Memory B cell (primary cell): ENCODE measurements at regions not wholly inside any gene's neighbourhood (a gene's known extent, or its start where the extent isn't known, plus 50 kb on each side); places are given as distances from the start of the nearest gene placed in this dataset.

Source experiments
- ATAC-seq: fragments of 150-1000 bp; cut with Tn5 transposase; 2 replicates; pipeline ENCODE4 v1.10.0; 2021; ENCODE audit warnings: low read depth, mild to moderate bottlenecking, moderate library complexity
- DNase-seq, 2 donors: peaks; one replicate each; pipeline ENCODE4 v3.0.0; 2022; ENCODE audit warnings: low spot score in 2 of 2
- H3K27ac Mint-ChIP-seq: one replicate; pipeline ENCODE4 v1.8.0; 2022; ENCODE audit warnings: mild to moderate bottlenecking, moderate library complexity, mixed read lengths
- H3K27me3 Mint-ChIP-seq: one replicate; pipeline ENCODE4 v1.8.0; 2022; ENCODE audit warnings: mixed read lengths
- H3K36me3 Mint-ChIP-seq: one replicate; pipeline ENCODE4 v1.8.0; 2022; ENCODE audit warnings: mild to moderate bottlenecking, mixed read lengths
- H3K4me1 Mint-ChIP-seq: one replicate; pipeline ENCODE4 v1.8.0; 2022; ENCODE audit warnings: mixed read lengths
- H3K4me3 Mint-ChIP-seq: one replicate; pipeline ENCODE4 v1.8.0; 2022; ENCODE audit warnings: mild to moderate bottlenecking, moderate library complexity, mixed read lengths
- H3K9me3 Mint-ChIP-seq: one replicate; pipeline ENCODE4 v1.8.0; 2022; ENCODE audit warnings: mixed read lengths

GRCh38 chr10:123485341-123485960, 180.7 kb upstream of the GPR26 start:
- no peak overlapping the region for H3K4me3 Mint-ChIP-seq
- no peaks in the 10 kb centered on the region for H3K9me3 Mint-ChIP-seq
- ATAC-seq (no peak), DNase-seq (no peak)
- peaks cover 6% of the 10 kb centered on the region for H3K27me3 Mint-ChIP-seq
- H3K4me1 Mint-ChIP-seq, result peaks cover 2% of the 10 kb centered on the region
- no peak overlapping the region for H3K27ac Mint-ChIP-seq
- no peaks in the 10 kb centered on the region for H3K36me3 Mint-ChIP-seq

- Mint-ChIP-seq H3K27ac (no peak overlapping the region), H3K4me3 (no peak overlapping the region), H3K36me3 (no peaks in the 10 kb centered on the region), H3K4me1 (no peaks in the 10 kb centered on the region), H3K9me3 (no peaks in the 10 kb centered on the region), H3K27me3 (peaks cover 12% of the 10 kb centered on the region)
- ATAC-seq (no peak), DNase-seq (no peak)
Measured at GRCh38 chr10:123488436-123488835, 177.7 kb upstream of the GPR26 start.

- no peaks in the 10 kb centered on the region for H3K9me3 Mint-ChIP-seq
- DNase-seq (no peak), ATAC-seq (no peak)
- peak overlapping the region; percentile 25 for H3K27ac Mint-ChIP-seq
- H3K4me1 Mint-ChIP-seq, result no peaks in the 10 kb centered on the region
- H3K4me3 Mint-ChIP-seq, result no peak overlapping the region
- no peaks in the 10 kb centered on the region for H3K36me3 Mint-ChIP-seq
- peaks cover 9% of the 10 kb centered on the region for H3K27me3 Mint-ChIP-seq
Measured at GRCh38 chr10:123491364-123491763, 174.8 kb upstream of the GPR26 start.

DNA sequence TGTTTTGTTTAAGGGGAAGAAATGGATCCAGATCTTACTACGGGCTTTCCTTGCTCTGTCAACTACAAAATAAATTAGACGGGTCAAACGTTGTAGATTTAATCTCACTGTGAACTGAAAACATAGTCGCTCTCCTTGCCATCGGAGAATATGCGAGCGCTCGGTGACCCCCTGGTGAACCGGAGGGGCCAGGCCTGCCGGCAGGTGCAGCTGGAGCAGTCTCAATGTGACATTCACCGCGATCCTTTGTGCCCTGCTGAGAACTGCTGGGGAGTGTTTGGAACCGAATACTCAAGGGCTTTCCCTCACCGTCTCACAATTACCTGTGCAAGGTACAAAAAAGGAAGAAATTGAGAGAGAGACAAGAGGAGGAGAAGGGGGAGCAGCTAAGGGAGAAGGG, 174.1 kb upstream of the GPR26 start:
- no peak overlapping the region for H3K4me3 Mint-ChIP-seq
- H3K36me3 Mint-ChIP-seq, result no peaks in the 10 kb centered on the region
- no peak overlapping the region for H3K27ac Mint-ChIP-seq
- ATAC-seq (no peak), DNase-seq (no peak)
- peaks cover 9% of the 10 kb centered on the region for H3K27me3 Mint-ChIP-seq
- H3K4me1 Mint-ChIP-seq, result no peaks in the 10 kb centered on the region
- no peaks in the 10 kb centered on the region for H3K9me3 Mint-ChIP-seq

- Mint-ChIP-seq H3K4me3 (no peak overlapping the region), H3K27me3 (peaks cover 9% of the 10 kb centered on the region), H3K36me3 (no peaks in the 10 kb centered on the region), H3K9me3 (no peaks in the 10 kb centered on the region), H3K27ac (no peak overlapping the region), H3K4me1 (no peaks in the 10 kb centered on the region)
- DNase-seq (no peak), ATAC-seq (no peak)
Measured at GRCh38 chr10:123494301-123494808, 171.8 kb upstream of the GPR26 start.

GRCh38 chr10:123496375-123496774, 169.8 kb upstream of the GPR26 start:
- no peak overlapping the region for H3K4me3 Mint-ChIP-seq
- no peaks in the 10 kb centered on the region for H3K4me1 Mint-ChIP-seq
- no peaks in the 10 kb centered on the region for H3K9me3 Mint-ChIP-seq
- DNase-seq, result no peak
- no peak overlapping the region for H3K27ac Mint-ChIP-seq
- no peaks in the 10 kb centered on the region for H3K36me3 Mint-ChIP-seq
- H3K27me3 Mint-ChIP-seq, result peaks cover 7% of the 10 kb centered on the region
- no peak for ATAC-seq

- ATAC-seq (no peak), DNase-seq (no peak)
- Mint-ChIP-seq H3K27ac (no peak overlapping the region), H3K4me3 (no peak overlapping the region), H3K4me1 (no peaks in the 10 kb centered on the region), H3K27me3 (peaks cover 5% of the 10 kb centered on the region), H3K36me3 (no peaks in the 10 kb centered on the region), H3K9me3 (no peaks in the 10 kb centered on the region)
Measured at GRCh38 chr10:123496996-123497660, 169.0 kb upstream of the GPR26 start.

GRCh38 chr10:123500110-123500509, 166.0 kb upstream of the GPR26 start:
- Mint-ChIP-seq H3K4me3 (no peak overlapping the region), H3K36me3 (no peaks in the 10 kb centered on the region), H3K27ac (no peak overlapping the region), H3K4me1 (no peaks in the 10 kb centered on the region), H3K27me3 (peaks cover 1% of the 10 kb centered on the region), H3K9me3 (no peaks in the 10 kb centered on the region)
- ATAC-seq (no peak), DNase-seq (no peak)

GRCh38 chr10:123501148-123501547, 165.0 kb upstream of the GPR26 start:
- H3K9me3 Mint-ChIP-seq, result no peaks in the 10 kb centered on the region
- ATAC-seq, result no peak
- no peak for DNase-seq
- no peak overlapping the region for H3K4me3 Mint-ChIP-seq
- no peaks in the 10 kb centered on the region for H3K4me1 Mint-ChIP-seq
- no peaks in the 10 kb centered on the region for H3K36me3 Mint-ChIP-seq
- no peak overlapping the region for H3K27ac Mint-ChIP-seq
- H3K27me3 Mint-ChIP-seq, result peaks cover 1% of the 10 kb centered on the region

GRCh38 chr10:123502983-123503382, 163.2 kb upstream of the GPR26 start:
- Mint-ChIP-seq H3K36me3 (no peaks in the 10 kb centered on the region), H3K4me3 (no peak overlapping the region), H3K27ac (no peak overlapping the region), H3K9me3 (no peaks in the 10 kb centered on the region), H3K27me3 (peaks cover 1% of the 10 kb centered on the region), H3K4me1 (no peaks in the 10 kb centered on the region)
- no peak for ATAC-seq
- no peak for DNase-seq

DNA sequence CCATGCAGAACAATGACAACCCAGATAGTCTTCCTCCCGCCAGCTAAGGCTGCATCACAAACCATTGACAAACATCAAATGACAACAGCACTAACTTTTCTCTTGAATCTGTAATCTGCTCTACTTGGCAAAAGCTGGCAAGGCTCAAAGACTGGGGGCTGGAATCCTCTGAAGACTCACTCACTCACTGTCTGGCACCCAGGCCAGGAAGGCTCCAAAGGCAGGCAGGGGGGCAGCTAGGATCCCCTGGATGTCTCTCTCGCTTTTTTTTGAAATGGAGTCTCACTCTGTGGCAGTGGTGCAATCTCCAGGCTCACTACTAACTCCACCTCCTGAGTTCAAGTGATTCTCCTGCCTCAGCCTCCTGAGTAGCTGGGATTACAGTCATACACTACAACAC, 159.7 kb upstream of the GPR26 start:
- Mint-ChIP-seq H3K36me3 (no peaks in the 10 kb centered on the region), H3K27ac (no peak overlapping the region), H3K4me3 (no peak overlapping the region), H3K4me1 (no peaks in the 10 kb centered on the region), H3K9me3 (no peaks in the 10 kb centered on the region), H3K27me3 (peaks cover 1% of the 10 kb centered on the region)
- DNase-seq (no peak), ATAC-seq (no peak)

GRCh38 chr10:123507298-123507697, 158.9 kb upstream of the GPR26 start:
- no peaks in the 10 kb centered on the region for H3K36me3 Mint-ChIP-seq
- no peak for ATAC-seq
- no peak overlapping the region for H3K4me3 Mint-ChIP-seq
- H3K4me1 Mint-ChIP-seq, result no peaks in the 10 kb centered on the region
- H3K27ac Mint-ChIP-seq, result no peak overlapping the region
- H3K27me3 Mint-ChIP-seq, result no peaks in the 10 kb centered on the region
- no peaks in the 10 kb centered on the region for H3K9me3 Mint-ChIP-seq
- DNase-seq, result no peak

DNA sequence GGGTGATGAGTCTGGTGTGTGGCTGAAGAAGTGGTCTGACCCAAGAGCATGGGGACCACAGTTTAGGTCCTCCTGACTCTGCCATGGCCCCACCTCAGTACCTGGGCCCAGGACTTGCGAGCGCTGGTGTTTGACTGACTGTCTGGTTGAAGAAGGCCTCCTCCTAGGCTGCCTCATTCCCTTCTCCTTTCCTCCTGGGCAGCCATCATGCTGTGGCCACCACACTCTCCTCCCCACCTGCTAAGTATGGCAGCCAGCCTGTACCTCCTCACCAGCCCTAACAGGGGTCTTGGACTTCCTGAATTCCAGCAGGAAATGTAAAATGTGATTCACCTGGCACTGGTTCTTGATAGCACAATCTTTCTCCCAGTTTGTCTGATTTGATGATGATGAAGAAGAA, 156.8 kb upstream of the GPR26 start:
- H3K36me3 Mint-ChIP-seq, result no peaks in the 10 kb centered on the region
- ATAC-seq (no peak), DNase-seq (no peak)
- H3K4me1 Mint-ChIP-seq, result no peaks in the 10 kb centered on the region
- H3K9me3 Mint-ChIP-seq, result no peaks in the 10 kb centered on the region
- H3K4me3 Mint-ChIP-seq, result no peak overlapping the region
- H3K27me3 Mint-ChIP-seq, result no peaks in the 10 kb centered on the region
- no peak overlapping the region for H3K27ac Mint-ChIP-seq

DNA sequence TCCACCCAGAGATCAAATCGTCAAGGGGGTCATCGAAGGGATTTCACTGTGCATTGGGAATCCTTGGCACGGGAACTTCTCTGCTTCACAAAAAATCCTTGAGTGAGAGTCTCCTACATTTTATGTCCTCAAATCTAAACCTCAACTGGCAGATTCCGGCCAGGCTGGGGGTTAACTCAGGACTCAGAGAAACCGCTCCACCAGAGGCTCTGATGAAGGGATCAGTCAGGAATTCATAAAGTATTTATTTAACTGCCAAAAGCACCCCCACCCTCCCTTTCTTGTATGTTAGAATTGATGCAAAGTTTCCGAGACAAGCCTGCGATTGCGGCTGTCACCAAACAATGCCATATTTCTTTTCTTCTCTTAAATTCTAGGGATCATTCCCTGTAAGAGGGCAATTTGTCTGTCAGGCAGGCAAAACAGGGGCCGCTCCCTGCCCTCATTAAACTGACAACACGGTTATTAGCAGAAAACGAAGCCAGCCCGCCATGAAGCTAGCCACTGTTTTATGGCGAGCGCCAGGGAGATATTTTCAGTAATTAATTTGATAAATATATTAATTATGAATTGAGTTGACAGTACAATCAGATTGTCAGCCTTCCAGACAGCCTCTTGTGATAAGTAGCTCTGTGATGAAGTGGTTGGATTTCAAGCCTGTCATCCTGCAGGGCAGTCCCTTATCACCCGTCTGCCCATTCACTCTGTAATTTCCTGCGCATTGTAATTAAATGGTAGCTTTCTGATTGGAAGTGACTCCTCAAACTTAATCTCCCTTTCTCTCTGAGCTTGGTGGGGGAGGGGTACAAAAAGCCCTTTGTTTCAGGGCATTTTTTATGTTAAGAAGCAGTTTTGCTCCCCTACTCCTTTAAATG, 153.0 kb upstream of the GPR26 start:
- H3K4me1 Mint-ChIP-seq, result no peaks in the 10 kb centered on the region
- no peak overlapping the region for H3K27ac Mint-ChIP-seq
- no peak overlapping the region for H3K4me3 Mint-ChIP-seq
- no peaks in the 10 kb centered on the region for H3K9me3 Mint-ChIP-seq
- peaks cover 6% of the 10 kb centered on the region for H3K27me3 Mint-ChIP-seq
- DNase-seq (no peak), ATAC-seq (no peak)
- H3K36me3 Mint-ChIP-seq, result no peaks in the 10 kb centered on the region
